Mesodermal cell (in vitro differentiated cells): ENCODE measurements at regions not wholly inside any gene's neighbourhood (a gene's known extent, or its start where the extent isn't known, plus 50 kb on each side); places are given as distances from the start of the nearest gene placed in this dataset.

Experiments
- H3K27ac ChIP-seq: 2 replicates; pipeline ENCODE4 v1.7.0; 2013; ENCODE audit warnings: mild to moderate bottlenecking, low read depth, low read length, moderate library complexity; ENCODE audit not compliant: severe bottlenecking
- H3K36me3 ChIP-seq: 2 replicates; pipeline ENCODE4 v1.7.1; 2013; ENCODE audit warnings: mild to moderate bottlenecking, low read length, moderate library complexity; ENCODE audit not compliant: control insufficient read depth, insufficient read depth
- H3K4me1 ChIP-seq: one replicate; pipeline ENCODE4 v1.7.1; 2013; ENCODE audit warnings: mild to moderate bottlenecking, low read length; ENCODE audit not compliant: insufficient read depth, control insufficient read depth, poor library complexity, severe bottlenecking
- H3K4me3 ChIP-seq: 2 replicates; pipeline ENCODE4 v1.7.0; 2013; ENCODE audit warnings: low read length, control low read depth, mild to moderate bottlenecking; ENCODE audit not compliant: insufficient read depth, poor library complexity, severe bottlenecking; ENCODE audit errors: extremely low read depth
- H3K9me3 ChIP-seq: 2 replicates; pipeline ENCODE4 v1.7.1; 2013; ENCODE audit warnings: mild to moderate bottlenecking, low read length, moderate library complexity; ENCODE audit not compliant: control insufficient read depth
- WGBS, 2 experiments: methylation state at CpG; one replicate each; pipeline ENCODE4 v1.1.5; 2013; ENCODE audit warnings: missing lambda C conversion rate in 2 of 2; ENCODE audit not compliant: insufficient coverage in 2 of 2; 5-methylcytosine and 5-hydroxymethylcytosine counted together

- H3K36me3 ChIP-seq, result no peaks in the 10 kb centered on the region
- no peaks in the 10 kb centered on the region for H3K9me3 ChIP-seq
- no peak overlapping the region for H3K27ac ChIP-seq
- WGBS, 2 experiments, result 78 to 79% methylated on average over 3 to 5 of the region's 5 CpGs
- no peak overlapping the region for H3K4me3 ChIP-seq
- no peaks in the 10 kb centered on the region for H3K4me1 ChIP-seq
These were observed 190.5 kb upstream of the C1orf174 start for GRCh38 chr1:4090556-4090955.

GRCh38 chr1:4090976-4091660 lies 191.0 kb upstream of the C1orf174 start:
- WGBS, 2 experiments, result 84 to 89% methylated on average over 5 to 6 of the region's 6 CpGs
- Histone ChIP-seq H3K36me3 (no peaks in the 10 kb centered on the region), H3K4me3 (no peak overlapping the region), H3K4me1 (no peaks in the 10 kb centered on the region), H3K9me3 (no peaks in the 10 kb centered on the region), H3K27ac (no peak overlapping the region)

- 83 to 90% methylated on average over 6 of the region's 7 CpGs for WGBS, 2 experiments
- H3K4me1 ChIP-seq, result no peaks in the 10 kb centered on the region
- no peak overlapping the region for H3K27ac ChIP-seq
- no peaks in the 10 kb centered on the region for H3K36me3 ChIP-seq
- H3K4me3 ChIP-seq, result no peak overlapping the region
- H3K9me3 ChIP-seq, result no peaks in the 10 kb centered on the region
These were observed 191.9 kb upstream of the C1orf174 start for GRCh38 chr1:4091996-4092395.

- H3K9me3 ChIP-seq, result no peaks in the 10 kb centered on the region
- H3K36me3 ChIP-seq, result no peaks in the 10 kb centered on the region
- no peak overlapping the region for H3K27ac ChIP-seq
- no peak overlapping the region for H3K4me3 ChIP-seq
- 96 to 98% methylated on average over 4 to 6 of the region's 7 CpGs for WGBS, 2 experiments
- no peaks in the 10 kb centered on the region for H3K4me1 ChIP-seq
These were observed 193.9 kb upstream of the C1orf174 start for GRCh38 chr1:4093856-4094565.

GRCh38 chr1:4095433-4095971 lies 195.4 kb upstream of the C1orf174 start:
- no peaks in the 10 kb centered on the region for H3K9me3 ChIP-seq
- H3K4me3 ChIP-seq, result no peak overlapping the region
- WGBS, 2 experiments, result 0 to 100% methylated on average over 1 of the region's 5 CpGs
- no peaks in the 10 kb centered on the region for H3K36me3 ChIP-seq
- H3K27ac ChIP-seq, result no peak overlapping the region
- H3K4me1 ChIP-seq, result no peaks in the 10 kb centered on the region

- H3K4me3 ChIP-seq, result no peak overlapping the region
- no peaks in the 10 kb centered on the region for H3K9me3 ChIP-seq
- H3K4me1 ChIP-seq, result no peaks in the 10 kb centered on the region
- no peaks in the 10 kb centered on the region for H3K36me3 ChIP-seq
- H3K27ac ChIP-seq, result no peak overlapping the region
- 61 to 67% methylated on average over 3 to 5 of the region's 5 CpGs for whole genome bisulfite sequencing, 2 experiments
These were observed 201.5 kb upstream of the C1orf174 start for GRCh38 chr1:4101459-4102161.

GRCh38 chr1:4105300-4105880 lies 205.3 kb upstream of the C1orf174 start:
- H3K36me3 ChIP-seq, result no peaks in the 10 kb centered on the region
- 89 to 91% methylated on average over 12 to 13 of the region's 14 CpGs for WGBS, 2 experiments
- no peaks in the 10 kb centered on the region for H3K9me3 ChIP-seq
- no peak overlapping the region for H3K4me3 ChIP-seq
- peaks cover 4% of the 10 kb centered on the region for H3K4me1 ChIP-seq
- no peak overlapping the region for H3K27ac ChIP-seq

- Histone ChIP-seq H3K4me3 (no peak overlapping the region), H3K9me3 (no peaks in the 10 kb centered on the region), H3K36me3 (no peaks in the 10 kb centered on the region), H3K4me1 (peaks cover 4% of the 10 kb centered on the region), H3K27ac (no peak overlapping the region)
- WGBS, 2 experiments, result 81 to 86% methylated on average over 8 to 9 of the region's 10 CpGs
These were observed 206.7 kb upstream of the C1orf174 start for GRCh38 chr1:4106731-4107130.

GRCh38 chr1:4107291-4107690 lies 207.2 kb upstream of the C1orf174 start:
- no peak overlapping the region for H3K4me3 ChIP-seq
- no peak overlapping the region for H3K27ac ChIP-seq
- 90 to 100% methylated on average over 5 of the region's 8 CpGs for WGBS, 2 experiments
- H3K9me3 ChIP-seq, result no peaks in the 10 kb centered on the region
- no peaks in the 10 kb centered on the region for H3K36me3 ChIP-seq
- peaks cover 4% of the 10 kb centered on the region for H3K4me1 ChIP-seq

GRCh38 chr1:4108331-4108730 lies 208.3 kb upstream of the C1orf174 start:
- peak overlapping the region; percentile 16 for H3K27ac ChIP-seq
- 72 to 86% methylated on average over 6 to 7 of the region's 10 CpGs for WGBS, 2 experiments
- no peaks in the 10 kb centered on the region for H3K36me3 ChIP-seq
- peaks cover 4% of the 10 kb centered on the region for H3K4me1 ChIP-seq
- no peak overlapping the region for H3K4me3 ChIP-seq
- H3K9me3 ChIP-seq, result no peaks in the 10 kb centered on the region
